Uterus (tissue), 3 donors: ENCODE measurements at regions not wholly inside any gene's neighbourhood (a gene's known extent, or its start where the extent isn't known, plus 50 kb on each side); places are given as distances from the start of the nearest gene placed in this dataset.

Experiments
- DNase-seq, 2 donors: peaks; one replicate each; pipeline ENCODE4 v3.0.0-alpha.2; 2019 to 2020
- H3K27ac ChIP-seq, 2 donors: fragments of 200-600 bp; sonication (generic); 1 replicate in 1 of 2; 2 replicates in 1 of 2; pipeline ENCODE4 v1.5.1; 2016 to 2018
- H3K27me3 ChIP-seq, 2 donors: fragments of 200-600 bp; sonication (generic); one replicate each; pipeline ENCODE4 v1.5.1; 2018 to 2019; ENCODE audit warnings: control low read depth in 1 of 2
- H3K36me3 ChIP-seq, 2 donors: fragments of 200-600 bp; sonication (generic); one replicate each; pipeline ENCODE4 v1.5.1; 2019; ENCODE audit warnings: control low read depth in 1 of 2
- H3K4me1 ChIP-seq, 2 donors: fragments of 200-600 bp; sonication (generic); one replicate each; pipeline ENCODE4 v1.5.1; 2018 to 2019; ENCODE audit warnings: control low read depth in 1 of 2
- H3K4me3 ChIP-seq, 2 donors: fragments of 200-600 bp; sonication (generic); 1 replicate in 1 of 2; 2 replicates in 1 of 2; pipeline ENCODE4 v1.5.1; 2018 to 2019; ENCODE audit warnings: mild to moderate bottlenecking in 1 of 2
- H3K9me3 ChIP-seq, 2 donors: fragments of 200-600 bp; sonication (generic); one replicate each; pipeline ENCODE4 v1.5.1; 2019; ENCODE audit warnings: control low read depth in 1 of 2
- POLR2A ChIP-seq, 2 donors: fragments of 450-650 bp; IDR thresholded peaks; one replicate each; pipeline ENCODE4 v1.6.1; 2016; ENCODE audit warnings: antibody characterized with exemption in 2 of 2, mild to moderate bottlenecking in 1 of 2, moderate library complexity in 1 of 2
- intact Hi-C: fragments of 100-400 bp; cut with DNase I; formaldehyde crosslinking; loops from one replicate; pipeline ENCODE4 v1.15.1; 2023; ENCODE audit warnings: low total_unique reads
- TF ChIP-seq, protein P1 (sequence below), 4 experiments: fragments of 200-600 bp in 2 of 4; fragments of 450-650 bp in 2 of 4; sonication (generic) in 2 of 4; IDR thresholded peaks; one replicate each; pipeline ENCODE4 v1.5.1; 2016 to 2019; ENCODE audit warnings: antibody characterized with exemption in 4 of 4, mild to moderate bottlenecking in 2 of 4, moderate library complexity in 1 of 4
- donor health status: DM: yes; HTN: yes; CAD: no.

DNA sequence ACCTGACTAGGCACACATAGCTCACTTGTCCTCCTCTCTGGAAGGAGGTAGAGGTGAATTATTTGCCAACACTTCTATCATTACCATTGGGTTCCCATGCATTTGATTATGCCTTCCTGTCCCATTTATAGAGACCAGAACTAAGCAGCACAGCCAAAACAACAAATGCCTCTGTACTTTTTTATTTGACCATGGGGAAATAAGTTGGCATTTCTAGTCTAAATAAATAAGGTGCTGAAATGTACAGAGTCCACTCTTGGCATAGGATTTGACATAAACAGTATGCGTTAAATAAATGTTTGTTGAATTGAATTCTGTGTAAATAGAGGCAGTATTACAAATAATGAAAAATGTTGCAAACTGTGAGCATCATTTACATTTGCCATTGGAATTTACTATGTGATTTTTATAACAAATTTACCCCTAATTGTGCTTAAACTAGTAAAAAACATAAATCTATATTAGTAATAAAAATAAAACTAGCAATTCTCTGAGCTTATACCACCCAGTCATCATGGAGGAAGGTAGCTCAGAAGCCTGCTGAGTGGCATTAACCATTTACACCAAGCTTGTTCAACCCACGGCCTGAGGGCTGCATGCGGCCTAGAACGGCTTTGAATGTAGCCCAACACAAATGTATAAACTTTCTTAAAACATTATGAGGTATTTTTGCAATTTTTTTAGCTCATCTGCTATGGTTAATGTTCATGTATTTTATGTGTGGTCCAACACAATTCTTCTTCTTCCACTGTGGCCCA lies 367.8 kb downstream of the FIGN start:
- Histone ChIP-seq H3K27ac (no peak overlapping the region), H3K36me3 (no peaks in the 10 kb centered on the region), H3K4me3 (no peak overlapping the region), H3K27me3 (no peaks in the 10 kb centered on the region), H3K9me3 (no peaks in the 10 kb centered on the region), H3K4me1 (no peaks in the 10 kb centered on the region)
- DNase-seq, result no peak
- TF ChIP-seq, protein P1, sequence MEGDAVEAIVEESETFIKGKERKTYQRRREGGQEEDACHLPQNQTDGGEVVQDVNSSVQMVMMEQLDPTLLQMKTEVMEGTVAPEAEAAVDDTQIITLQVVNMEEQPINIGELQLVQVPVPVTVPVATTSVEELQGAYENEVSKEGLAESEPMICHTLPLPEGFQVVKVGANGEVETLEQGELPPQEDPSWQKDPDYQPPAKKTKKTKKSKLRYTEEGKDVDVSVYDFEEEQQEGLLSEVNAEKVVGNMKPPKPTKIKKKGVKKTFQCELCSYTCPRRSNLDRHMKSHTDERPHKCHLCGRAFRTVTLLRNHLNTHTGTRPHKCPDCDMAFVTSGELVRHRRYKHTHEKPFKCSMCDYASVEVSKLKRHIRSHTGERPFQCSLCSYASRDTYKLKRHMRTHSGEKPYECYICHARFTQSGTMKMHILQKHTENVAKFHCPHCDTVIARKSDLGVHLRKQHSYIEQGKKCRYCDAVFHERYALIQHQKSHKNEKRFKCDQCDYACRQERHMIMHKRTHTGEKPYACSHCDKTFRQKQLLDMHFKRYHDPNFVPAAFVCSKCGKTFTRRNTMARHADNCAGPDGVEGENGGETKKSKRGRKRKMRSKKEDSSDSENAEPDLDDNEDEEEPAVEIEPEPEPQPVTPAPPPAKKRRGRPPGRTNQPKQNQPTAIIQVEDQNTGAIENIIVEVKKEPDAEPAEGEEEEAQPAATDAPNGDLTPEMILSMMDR (IDR thresholded peaks at IDR 0.05), result no peak
- no peak for TF ChIP-seq POLR2A (IDR thresholded peaks at IDR 0.05)
- intact Hi-C loops, result no loop called here

DNA sequence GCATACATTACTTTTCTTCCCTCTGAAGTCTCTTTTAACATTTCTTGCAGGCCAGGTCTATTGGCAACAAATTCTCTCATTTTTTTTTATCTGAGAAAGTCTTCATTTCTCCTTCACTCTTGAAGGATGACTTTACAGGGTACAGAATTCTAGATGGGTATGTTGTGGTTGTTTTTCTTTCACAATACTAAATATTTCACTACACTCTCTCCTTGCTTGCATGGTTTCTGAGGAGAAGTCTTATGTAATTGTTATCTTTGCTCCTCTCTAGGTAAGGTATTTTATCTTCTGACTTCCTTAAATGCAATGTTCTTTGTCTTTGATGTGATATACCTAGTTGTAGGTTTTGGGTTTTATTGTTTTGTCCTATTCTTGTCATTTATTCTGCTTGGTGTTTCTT lies 371.1 kb downstream of the FIGN start:
- Histone ChIP-seq H3K27ac (no peak overlapping the region), H3K4me3 (no peak overlapping the region), H3K9me3 (no peaks in the 10 kb centered on the region), H3K4me1 (no peaks in the 10 kb centered on the region), H3K36me3 (no peaks in the 10 kb centered on the region), H3K27me3 (no peaks in the 10 kb centered on the region)
- intact Hi-C loops, result no loop called here
- no peak for DNase-seq
- no peak for TF ChIP-seq POLR2A (IDR thresholded peaks at IDR 0.05)
- TF ChIP-seq, protein P1 (IDR thresholded peaks at IDR 0.05), result no peak

- no peaks in the 10 kb centered on the region for H3K36me3 ChIP-seq
- H3K9me3 ChIP-seq, result no peaks in the 10 kb centered on the region
- H3K4me3 ChIP-seq, result no peak overlapping the region
- H3K27me3 ChIP-seq, result no peaks in the 10 kb centered on the region
- no peaks in the 10 kb centered on the region for H3K4me1 ChIP-seq
- intact Hi-C loops, result no loop called here
- H3K27ac ChIP-seq, result no peak overlapping the region
- TF ChIP-seq, protein P1 (IDR thresholded peaks at IDR 0.05), result no peak
- no peak for TF ChIP-seq POLR2A (IDR thresholded peaks at IDR 0.05)
- no peak for DNase-seq
These were observed 382.3 kb downstream of the FIGN start for GRCh38 chr2:163353551-163353950.

GRCh38 chr2:163351966-163352365 lies 383.8 kb downstream of the FIGN start:
- intact Hi-C loops, result no loop called here
- H3K27ac ChIP-seq, result no peak overlapping the region
- H3K4me1 ChIP-seq, result no peaks in the 10 kb centered on the region

GRCh38 chr2:163351143-163351542 lies 384.7 kb downstream of the FIGN start:
- Histone ChIP-seq H3K9me3 (no peaks in the 10 kb centered on the region), H3K4me1 (no peaks in the 10 kb centered on the region)
- intact Hi-C loops, result no loop called here

More at GRCh38 chr2:163351966-163352365, 383.8 kb downstream of the FIGN start:
- Histone ChIP-seq H3K9me3 (no peaks in the 10 kb centered on the region), H3K27me3 (no peaks in the 10 kb centered on the region), H3K36me3 (no peaks in the 10 kb centered on the region), H3K4me3 (no peak overlapping the region)
- TF ChIP-seq, protein P1 (IDR thresholded peaks at IDR 0.05), result no peak
- no peak for TF ChIP-seq POLR2A (IDR thresholded peaks at IDR 0.05)
- no peak for DNase-seq

More at GRCh38 chr2:163351143-163351542, 384.7 kb downstream of the FIGN start:
- TF ChIP-seq POLR2A (IDR thresholded peaks at IDR 0.05), result no peak
- TF ChIP-seq, protein P1 (IDR thresholded peaks at IDR 0.05), result no peak
- Histone ChIP-seq H3K27ac (no peak overlapping the region), H3K27me3 (no peaks in the 10 kb centered on the region), H3K4me3 (no peak overlapping the region), H3K36me3 (no peaks in the 10 kb centered on the region)
- no peak for DNase-seq
